GM21423 (cell line): ENCODE measurements at regions not wholly inside any gene's neighbourhood (a gene's known extent, or its start where the extent isn't known, plus 50 kb on each side); places are given as distances from the start of the nearest gene placed in this dataset.

Source experiments
- ATAC-seq: cut with Tn5 transposase; IDR thresholded peaks from one replicate; pipeline ENCODE4 v1.9.1; 2021; ENCODE audit warnings: mild to moderate bottlenecking, moderate library complexity; ENCODE audit not compliant: unreplicated experiment

DNA sequence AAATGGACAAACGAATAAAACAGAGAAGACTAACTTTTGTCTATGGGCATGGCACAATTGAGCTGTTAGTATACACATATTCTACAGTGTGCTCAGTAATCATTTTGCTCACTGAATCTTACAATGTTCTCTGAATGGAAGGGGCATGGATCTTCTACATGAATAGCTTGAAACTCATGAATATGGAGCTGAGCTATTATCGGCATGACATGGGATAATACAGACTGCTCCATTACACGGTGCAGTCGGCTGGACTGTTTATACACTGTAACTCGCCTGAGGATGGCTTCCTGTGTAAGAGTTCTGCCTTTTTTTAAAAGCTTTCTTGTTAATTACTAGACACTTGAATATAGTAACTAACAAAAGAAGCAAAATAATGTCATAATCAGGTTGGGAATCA, 368.5 kb upstream of the MAD2L1 start:
- no peak for ATAC-seq

DNA sequence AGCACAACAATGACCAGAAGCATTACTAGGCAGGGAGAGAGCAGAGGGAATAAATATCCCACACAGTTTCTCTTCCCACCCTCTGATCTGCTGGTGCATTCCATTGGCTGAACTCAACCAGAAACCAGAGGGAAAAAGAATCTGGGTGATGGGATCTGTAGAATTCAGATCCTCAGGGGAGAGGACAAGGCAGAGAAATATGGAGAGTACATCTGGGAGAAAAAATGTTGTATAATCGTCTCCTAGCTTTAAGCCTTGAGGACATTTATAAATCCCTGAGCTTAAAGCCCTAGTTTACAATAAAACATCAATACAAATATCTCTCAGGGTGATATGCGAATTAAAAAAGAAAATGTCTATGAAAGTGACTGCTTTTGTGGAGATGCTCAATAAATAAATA, 368.1 kb upstream of the MAD2L1 start:
- ATAC-seq, result no peak

DNA sequence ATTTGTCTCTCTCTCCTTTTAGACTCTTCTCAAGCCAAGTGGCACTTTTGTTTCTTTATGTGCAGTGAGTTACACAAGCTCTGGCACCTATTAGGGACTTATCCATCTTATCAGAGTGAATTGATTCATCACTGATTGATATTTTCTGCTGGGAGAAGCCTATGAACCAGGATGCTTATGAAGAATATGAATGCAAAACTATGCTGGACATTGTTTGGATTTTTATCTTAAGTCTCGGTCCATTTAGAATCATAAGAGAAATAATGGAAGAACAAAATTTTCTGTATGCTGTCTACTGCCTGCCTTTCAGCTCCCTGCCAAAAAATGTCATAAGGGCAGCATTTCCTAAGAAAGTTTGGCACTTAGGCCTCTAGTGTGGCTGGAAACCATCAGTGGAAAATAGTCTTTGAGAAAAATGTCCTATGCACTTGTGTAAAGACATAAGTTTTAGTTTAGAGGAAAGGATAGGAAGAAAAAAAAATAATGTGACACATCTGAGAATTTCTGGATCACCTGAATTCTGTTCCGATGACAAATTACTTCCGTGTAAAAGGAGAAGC, 365.7 kb upstream of the MAD2L1 start:
- ATAC-seq, result no peak

DNA sequence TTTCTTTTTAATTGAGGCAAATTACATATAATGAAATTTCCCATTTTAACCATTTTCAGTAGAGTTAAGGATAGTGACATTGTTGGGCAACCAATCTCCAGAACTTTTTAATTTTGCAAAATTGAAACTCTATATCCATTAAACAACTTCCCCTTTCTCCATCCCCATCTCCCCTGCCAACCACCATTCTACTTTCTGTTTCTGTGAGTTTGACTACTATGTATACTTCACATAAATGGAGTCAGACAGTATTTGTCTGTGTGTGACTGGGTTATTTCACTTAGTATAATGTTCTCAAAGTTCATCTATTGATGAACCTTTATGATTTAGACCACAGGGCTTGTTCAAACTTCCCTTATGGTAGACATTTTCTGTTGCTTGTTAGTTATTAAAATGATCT, 364.5 kb upstream of the MAD2L1 start:
- ATAC-seq, result no peak

DNA sequence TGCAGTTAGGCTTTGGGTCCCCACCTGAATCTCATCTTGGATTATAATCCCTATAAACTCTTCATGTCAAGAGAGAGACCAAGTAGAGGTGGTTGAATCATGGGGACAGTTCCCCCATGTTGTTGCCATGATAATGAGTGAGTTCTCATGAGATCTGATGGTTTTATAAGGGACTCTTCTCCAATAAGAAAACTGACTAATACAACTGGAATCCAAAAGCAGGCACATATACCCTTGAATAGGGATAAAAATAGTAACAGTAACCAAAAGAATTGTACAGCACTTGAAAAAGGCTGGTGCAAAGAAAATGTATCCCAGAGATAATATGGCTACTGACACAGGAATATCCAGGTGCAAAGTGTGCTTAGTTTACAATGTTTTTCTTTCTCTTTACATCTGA, 351.5 kb upstream of the MAD2L1 start:
- no peak for ATAC-seq

DNA sequence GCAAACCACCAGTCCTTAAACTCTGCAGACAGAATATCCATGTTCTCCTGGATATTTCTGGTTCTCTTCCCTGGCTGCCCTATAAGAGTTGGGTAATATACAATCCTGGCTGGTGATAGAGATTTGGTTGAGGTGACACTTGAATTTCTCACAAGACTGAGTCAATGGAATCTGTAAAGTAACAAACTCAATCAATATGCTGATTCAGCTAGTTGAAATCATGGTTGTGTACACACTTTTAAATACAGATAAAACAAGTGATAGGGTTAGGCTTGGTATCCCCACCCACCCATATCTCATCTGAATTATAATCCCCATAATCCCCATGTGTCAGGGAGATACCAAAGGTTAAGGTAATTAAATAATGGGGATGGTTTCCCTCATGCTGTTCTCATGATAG, 349.2 kb upstream of the MAD2L1 start:
- ATAC-seq, result no peak

DNA sequence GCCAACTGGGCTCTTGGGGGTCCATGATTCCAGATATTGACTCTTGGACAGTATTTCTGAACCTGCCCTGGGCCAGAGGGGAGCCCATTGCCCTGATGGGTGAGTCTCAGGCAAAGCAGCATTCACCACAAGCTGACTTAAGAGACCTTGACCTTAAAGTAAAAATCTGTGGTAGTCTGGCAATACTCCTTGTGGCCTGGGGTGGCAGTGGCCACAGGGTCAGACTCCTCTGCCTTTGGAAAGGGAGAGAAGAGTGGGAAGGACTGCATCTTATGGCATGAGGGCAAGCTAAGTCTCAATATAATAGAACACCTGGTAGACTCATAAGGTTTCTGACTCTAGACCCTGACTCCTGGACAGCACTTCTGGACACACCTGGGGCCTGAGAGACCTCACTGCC, 340.3 kb upstream of the MAD2L1 start:
- ATAC-seq, result no peak

DNA sequence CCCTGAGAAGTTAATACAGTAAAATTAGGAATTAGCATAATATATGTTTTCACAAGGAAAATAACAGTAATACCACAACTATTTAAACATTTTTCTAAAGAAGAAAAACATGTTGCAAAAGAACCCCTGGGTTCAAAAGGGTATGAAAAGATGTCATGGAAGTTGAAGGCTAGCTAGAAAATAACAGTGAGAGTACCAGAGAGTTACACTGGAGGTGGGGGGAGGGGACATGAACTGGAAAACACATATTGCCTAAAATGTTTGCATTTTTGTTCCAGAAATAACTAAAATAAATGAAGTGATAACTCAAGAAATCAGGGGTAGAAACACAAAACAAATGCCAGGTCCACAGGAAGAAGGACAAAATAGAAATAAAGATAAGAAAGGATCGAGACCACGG, 336.6 kb upstream of the MAD2L1 start:
- ATAC-seq, result no peak

DNA sequence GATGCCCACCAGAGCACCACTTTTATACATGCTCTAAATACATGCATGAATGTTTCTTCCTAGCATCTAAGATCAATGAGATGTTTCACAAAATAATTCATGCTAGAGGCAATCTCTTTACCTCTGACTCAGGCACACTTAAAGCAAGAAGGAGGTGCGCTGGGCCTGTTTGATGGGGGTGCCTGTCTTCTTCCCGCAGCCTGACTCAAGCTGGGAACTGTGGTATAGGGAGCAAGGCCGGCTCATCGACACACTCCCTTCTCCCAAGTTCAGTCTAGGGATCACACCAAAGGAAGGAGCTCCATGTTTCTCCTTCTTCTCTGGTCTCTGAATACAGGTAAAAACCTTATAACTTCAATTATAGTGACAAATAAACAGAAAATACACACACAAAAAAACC, 333.8 kb upstream of the MAD2L1 start:
- no peak for ATAC-seq

DNA sequence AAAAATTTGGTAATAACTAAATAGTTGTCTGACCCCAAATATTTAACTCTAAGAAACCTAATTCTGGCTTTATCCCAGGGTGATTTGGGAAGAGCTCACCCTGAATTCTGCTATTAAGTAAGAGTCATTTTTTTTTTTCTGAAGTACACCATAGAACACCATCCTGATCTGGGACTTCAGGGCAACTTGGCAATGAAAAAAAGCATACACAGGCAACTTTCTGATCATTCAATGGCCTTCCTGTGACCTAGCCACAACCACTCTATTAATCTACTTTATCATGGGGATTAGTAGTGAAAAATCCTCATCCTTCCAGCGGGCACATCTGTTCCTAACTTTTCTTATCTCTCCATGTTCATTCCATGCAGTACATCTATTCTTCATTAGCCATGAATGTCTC, 333.2 kb upstream of the MAD2L1 start:
- ATAC-seq, result no peak

DNA sequence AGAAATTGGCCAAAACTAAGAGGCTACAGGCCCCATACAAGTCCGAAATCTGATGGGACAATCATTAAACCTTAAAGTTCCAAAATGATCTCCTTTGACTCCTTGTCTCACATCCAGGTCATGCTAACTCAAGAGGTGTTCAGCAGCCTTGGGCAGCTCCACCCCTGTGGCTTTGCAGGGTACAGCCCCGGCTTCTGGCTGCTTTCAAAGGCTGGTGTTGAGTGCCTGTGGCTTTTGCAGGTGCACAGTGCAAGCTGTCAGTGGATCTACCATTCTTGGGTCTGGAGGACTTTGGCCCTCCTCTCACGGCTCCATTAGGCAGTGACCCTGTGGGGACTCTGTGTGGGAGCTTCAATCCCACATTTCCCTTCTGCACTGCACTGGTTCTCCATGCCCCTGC, 329.1 kb upstream of the MAD2L1 start:
- ATAC-seq, result no peak

DNA sequence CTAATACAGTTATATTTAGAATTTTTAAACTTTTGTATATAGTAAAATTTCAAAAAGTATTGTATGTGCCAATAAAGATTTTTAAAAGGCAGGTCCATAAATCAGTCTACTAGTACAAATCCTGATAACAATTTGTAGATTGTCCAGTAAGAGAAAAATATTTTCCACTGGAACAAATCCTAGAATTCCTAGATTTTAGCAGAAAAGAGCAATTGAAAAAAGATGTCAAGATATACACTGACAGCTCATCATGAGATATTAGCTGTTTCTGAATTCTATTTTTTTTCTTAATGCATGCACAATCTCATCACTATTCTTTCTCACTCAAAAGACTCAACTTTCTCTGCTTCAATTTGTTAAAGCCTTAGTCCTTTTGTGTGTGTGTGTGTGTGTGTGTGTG, 289.2 kb upstream of the MAD2L1 start:
- no peak for ATAC-seq

DNA sequence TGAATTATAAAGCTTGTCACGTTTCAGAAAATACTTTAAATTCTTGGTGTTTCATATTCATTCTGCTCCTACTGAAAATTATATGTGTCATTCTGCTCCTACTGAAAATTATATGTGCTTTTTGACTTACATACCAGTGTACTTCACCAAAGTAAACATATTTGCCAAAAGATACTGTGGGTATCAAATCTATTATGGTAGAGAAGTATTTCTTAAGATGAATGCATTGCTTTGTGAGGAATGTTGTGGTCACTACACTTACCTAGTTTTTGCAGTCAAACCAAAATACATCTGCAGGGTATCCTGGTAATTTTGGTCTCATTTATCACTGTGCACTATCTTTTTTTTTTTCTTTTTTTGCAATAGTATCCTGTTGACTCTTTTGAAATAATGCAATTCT, 287.7 kb upstream of the MAD2L1 start:
- no peak for ATAC-seq

DNA sequence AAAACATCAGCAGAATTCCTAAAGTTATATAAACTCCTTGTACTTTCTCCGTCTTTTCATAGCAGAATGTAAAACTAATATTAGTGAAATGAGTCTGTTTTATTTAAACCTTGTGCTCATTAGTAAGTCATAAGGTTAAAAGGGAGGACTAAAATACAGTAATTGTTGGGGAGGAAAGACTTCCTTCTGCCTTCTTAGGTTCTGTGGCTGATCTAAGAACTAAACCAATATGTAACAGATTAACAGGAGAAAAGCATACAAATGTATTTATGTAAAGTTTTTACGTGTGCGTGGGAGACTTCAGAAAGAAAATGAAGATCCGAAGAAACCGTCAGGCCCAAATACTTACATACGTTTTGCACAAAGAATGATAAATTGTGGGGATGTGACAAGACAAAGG, 286.6 kb upstream of the MAD2L1 start:
- ATAC-seq, result no peak

DNA sequence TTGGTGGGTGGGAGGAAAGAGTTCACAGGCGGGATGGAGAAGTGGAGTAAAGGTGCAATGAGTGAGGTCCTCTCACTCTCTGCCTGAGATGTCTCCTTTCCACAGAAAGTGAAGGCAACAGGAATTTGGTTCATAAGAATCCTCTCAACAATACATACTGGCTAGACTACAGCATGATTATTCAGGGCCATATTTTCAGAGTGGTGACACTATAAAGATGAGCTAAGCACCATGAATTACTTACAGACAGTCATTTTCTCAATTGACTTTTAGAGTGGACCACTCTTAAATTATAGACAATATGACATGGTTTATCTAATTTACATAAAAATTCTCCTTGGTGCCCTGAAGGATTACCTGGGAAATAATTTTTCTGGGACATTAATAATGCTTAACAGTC, 286.1 kb upstream of the MAD2L1 start:
- ATAC-seq, result no peak

DNA sequence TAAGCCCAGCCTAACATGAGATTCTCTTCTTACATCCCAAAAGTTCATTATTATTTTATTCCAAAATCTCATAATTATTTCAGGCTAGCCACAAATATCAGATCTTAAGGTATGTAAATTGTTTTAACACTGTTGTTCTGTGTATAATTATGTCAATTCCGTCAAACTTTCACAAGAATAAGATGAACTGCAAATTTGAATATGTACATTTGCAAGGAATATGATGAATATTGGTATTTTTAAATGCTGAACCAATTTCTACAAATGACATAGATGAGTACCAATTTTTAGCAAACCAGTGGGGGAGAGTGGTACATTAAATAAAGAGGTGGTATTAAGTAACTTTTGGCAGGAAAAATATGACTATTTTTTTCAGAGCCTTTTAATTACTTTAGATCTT, 282.3 kb upstream of the MAD2L1 start:
- ATAC-seq, result no peak

DNA sequence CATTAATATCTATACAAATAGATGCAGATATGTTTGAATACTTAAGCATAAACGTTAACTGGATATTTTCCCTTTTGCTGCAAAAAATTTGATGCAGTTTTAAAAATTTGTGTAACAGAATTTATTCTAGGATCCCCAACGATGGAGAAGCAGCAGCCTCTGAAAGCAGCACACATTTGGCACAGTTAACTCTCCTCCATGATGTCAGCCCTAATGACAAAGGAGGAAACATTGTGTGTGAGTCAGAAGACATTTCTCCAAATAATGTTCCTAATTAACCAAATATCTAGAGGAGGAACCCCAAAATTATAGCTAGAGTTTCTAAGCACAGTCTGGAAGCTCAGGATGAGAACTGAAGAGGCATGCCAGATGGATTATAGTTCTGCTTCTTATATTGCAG, 281.9 kb upstream of the MAD2L1 start:
- ATAC-seq, result no peak

DNA sequence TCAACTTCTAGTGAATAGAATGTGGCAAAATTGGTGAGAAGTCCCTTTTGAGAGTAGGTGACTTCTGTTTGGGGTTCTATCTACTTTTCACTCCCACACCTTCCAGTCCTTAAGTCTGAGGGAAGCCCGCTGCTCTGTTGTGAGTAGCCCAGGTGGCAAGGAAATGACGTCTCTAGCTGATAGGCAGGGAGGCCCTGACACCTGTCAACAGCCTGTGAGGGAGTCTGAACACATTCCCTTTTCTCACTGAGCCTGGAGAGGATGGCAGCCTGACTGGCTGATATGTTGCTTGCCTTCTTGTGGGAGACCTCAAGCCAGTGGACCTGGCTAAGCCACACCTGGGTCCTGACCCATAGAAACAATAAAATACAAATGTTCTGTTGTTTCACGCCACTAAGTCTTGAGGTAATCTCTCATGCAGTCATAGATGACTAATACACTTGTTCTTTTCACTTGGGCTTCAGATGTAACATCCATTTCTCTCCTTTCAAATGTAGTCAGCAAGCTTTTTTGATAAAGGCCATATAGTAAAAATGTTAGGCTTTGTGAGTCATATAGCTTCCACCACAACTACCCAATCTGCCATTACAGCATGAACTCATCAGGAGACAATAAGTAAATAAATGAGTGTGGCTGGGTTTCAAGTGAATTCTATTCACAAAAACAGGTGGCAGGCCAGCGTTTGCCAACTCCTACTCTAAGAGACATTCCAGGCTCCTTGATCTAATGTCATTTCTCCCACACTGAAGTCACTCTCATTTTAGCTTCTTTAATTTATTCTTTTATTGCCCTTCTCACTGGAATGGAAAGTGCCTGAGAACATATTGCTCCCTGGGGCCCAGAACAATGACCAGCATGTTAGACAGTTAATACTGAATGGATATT, 265.1 kb upstream of the MAD2L1 start:
- ATAC-seq, result no peak

DNA sequence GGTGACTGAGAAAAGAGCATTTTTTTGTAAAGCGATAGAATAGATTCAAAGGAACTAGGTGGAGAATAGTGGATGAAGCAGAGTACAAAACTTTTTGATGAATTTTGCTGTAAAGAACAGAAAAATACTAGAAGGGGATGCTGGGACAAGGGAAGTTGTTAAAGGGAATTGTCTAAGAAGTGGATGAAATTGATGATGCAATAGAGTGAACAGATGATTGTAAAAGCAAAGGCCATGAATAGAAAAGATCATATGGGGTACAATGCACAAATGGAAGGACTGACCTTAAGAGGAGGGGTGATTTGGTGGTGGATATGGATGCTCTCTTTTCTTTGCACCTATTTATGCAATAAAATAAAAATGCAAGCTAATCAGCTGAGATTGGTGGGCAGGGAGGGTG, 262.7 kb upstream of the MAD2L1 start:
- ATAC-seq, result no peak

DNA sequence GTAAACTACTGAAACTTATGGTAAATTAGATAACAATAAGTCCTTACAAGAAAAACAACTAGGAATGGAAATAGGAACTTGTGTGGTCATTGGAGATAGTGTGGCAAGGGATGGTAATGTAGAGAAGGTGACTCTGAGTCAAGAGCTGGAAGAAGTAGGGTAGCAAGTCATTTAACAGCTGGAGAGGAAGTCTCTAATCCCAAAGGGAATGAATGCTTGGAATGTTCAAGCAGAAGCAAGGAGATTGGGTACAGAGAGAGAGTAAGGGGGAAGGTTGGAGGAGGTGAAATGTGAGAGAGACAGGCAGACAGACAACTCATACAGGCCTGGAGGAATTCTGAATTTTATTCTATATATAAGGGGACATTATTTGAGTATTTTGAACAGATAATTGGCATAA, 260.6 kb upstream of the MAD2L1 start:
- ATAC-seq, result no peak

DNA sequence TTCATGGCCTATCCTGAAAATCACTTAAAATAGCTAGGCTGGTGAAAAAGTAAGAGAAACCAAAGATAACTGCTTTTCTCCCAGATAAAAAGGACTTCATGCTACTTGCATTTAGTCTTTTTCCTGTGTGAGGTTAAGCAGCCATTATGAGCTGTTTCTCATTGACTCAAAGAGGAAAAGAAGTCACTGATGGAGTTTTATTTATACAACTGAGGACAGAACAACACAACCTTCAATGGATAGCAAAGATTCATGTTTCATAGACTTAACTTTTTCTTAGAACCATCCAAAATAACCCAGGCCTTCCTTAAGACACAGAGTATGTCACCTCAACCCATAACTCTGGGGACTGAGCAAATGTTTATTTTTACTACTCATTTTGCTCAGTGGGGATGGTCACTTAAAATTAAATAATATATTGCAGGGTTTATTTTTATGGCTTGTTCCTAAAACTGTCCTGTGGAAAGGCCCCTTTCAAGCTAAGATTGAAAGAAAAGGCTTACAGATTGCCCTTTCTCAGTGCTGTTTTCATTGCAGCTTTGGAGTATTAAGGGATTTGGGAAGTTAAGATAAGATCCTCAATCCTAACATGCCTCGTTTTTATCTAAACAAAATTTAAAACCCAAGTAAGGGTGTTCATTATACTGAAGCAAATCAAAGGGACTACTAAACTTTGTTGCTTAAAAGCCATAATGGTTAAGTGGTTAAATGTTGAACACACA, 252.6 kb upstream of the MAD2L1 start:
- no peak for ATAC-seq

DNA sequence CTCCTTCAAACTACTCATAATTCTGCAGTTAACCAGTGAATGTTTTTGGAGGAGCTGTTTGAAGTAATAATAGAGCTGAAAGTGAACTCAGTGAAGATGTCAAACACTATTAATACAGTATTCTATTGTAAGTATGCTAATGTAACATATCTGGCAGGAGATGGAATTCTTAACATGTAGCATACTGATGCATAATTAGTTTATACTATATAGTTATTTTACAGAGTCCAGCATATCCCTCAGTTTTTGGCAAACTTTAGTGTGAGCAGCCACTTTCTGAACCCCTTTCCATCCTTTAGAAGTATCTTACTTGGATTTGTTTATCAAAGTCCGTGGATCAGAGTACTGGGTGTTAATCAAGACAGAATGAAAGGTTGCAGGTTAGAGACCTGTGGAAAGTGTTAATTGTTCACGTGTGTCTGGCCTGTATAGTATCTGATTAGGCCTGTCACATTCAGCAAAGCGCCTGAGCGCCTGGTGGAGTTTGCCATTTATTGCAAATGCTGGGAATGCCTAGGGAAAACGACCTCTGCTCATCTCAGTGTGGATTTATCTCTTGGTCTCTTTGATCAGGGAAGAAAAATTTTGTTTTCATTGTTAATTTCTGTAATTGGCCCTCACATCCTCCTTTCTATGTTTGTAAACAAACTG, 251.7 kb upstream of the MAD2L1 start:
- ATAC-seq, result no peak
